CD4-positive, alpha-beta T cell treated with Interleukin-12 subunit alpha and Interleukin-12 subunit beta, for 1 hour (primary cell): ENCODE measurements at regions not wholly inside any gene's neighbourhood (a gene's known extent, or its start where the extent isn't known, plus 50 kb on each side); places are given as distances from the start of the nearest gene placed in this dataset.
"Not testable (repeated sequence)": the region's sequence is repeated elsewhere in the genome, so short reads cannot be mapped to it uniquely, and the experiment has no call there.

Experiments
- DNase-seq: peaks from one replicate; pipeline ENCODE4 v3.0.0-alpha.2; 2020

GRCh38 chr9:81058782-81059181, 630.6 kb downstream of the TLE1 start:
- DNase-seq: no peak

GRCh38 chr9:81053298-81054025, 635.9 kb downstream of the TLE1 start:
- no peak for DNase-seq

- no peak for DNase-seq
Observed at GRCh38 chr9:81052846-81053245, 636.5 kb downstream of the TLE1 start.

GRCh38 chr9:81047280-81047679, 642.1 kb downstream of the TLE1 start:
- no peak for DNase-seq

GRCh38 chr9:81045658-81046057, 643.7 kb downstream of the TLE1 start:
- no peak for DNase-seq

GRCh38 chr9:81037889-81038288, 651.5 kb downstream of the TLE1 start:
- no peak for DNase-seq

GRCh38 chr9:81035601-81036000, 653.7 kb downstream of the TLE1 start:
- no peak for DNase-seq

- DNase-seq: no peak
Observed at GRCh38 chr9:81035171-81035570, 654.2 kb downstream of the TLE1 start.

- no peak for DNase-seq
Observed at GRCh38 chr9:81032831-81033230, 656.5 kb downstream of the TLE1 start.

GRCh38 chr9:81032030-81032572, 657.2 kb downstream of the TLE1 start:
- DNase-seq: no peak

GRCh38 chr9:81031422-81032029, 657.8 kb downstream of the TLE1 start:
- DNase-seq: no peak

- no peak for DNase-seq
Observed at GRCh38 chr9:81030027-81030426, 659.3 kb downstream of the TLE1 start.

GRCh38 chr9:81028504-81028903, 660.8 kb downstream of the TLE1 start:
- DNase-seq: no peak

- DNase-seq: no peak
Observed at GRCh38 chr9:81022177-81022576, 667.2 kb downstream of the TLE1 start.

- DNase-seq: not testable (repeated sequence)
Observed at GRCh38 chr9:81014945-81015344, 674.4 kb downstream of the TLE1 start.

GRCh38 chr9:81013191-81013590, 676.2 kb downstream of the TLE1 start:
- not testable (repeated sequence) for DNase-seq

GRCh38 chr9:81002906-81003305, 686.4 kb downstream of the TLE1 start:
- DNase-seq: no peak

GRCh38 chr9:81002242-81002641, 687.1 kb downstream of the TLE1 start:
- peak; percentile 8 for DNase-seq

GRCh38 chr9:80995759-80996158, 693.6 kb downstream of the TLE1 start:
- no peak for DNase-seq

- no peak for DNase-seq
Observed at GRCh38 chr9:80994892-80995291, 694.5 kb downstream of the TLE1 start.

GRCh38 chr9:80985595-80985994, 703.8 kb downstream of the TLE1 start:
- not testable (repeated sequence) for DNase-seq

GRCh38 chr9:80976403-80976802, 712.9 kb downstream of the TLE1 start:
- no peak for DNase-seq

- DNase-seq: not testable (repeated sequence)
Observed at GRCh38 chr9:80970377-80970776, 719.0 kb downstream of the TLE1 start.

- no peak for DNase-seq
Observed at GRCh38 chr9:80968611-80969010, 720.7 kb downstream of the TLE1 start.

GRCh38 chr9:80964914-80965313, 724.4 kb downstream of the TLE1 start:
- no peak for DNase-seq
